GM12878 (cell line): ENCODE measurements at regions not wholly inside any gene's neighbourhood (a gene's known extent, or its start where the extent isn't known, plus 50 kb on each side); places are given as distances from the start of the nearest gene placed in this dataset.

Source experiments
- ATAC-seq: fragments of 200-7000 bp; cut with Tn5 transposase; 3 replicates; pipeline ENCODE4 v1.9.1; 2020; ENCODE audit warnings: mild to moderate bottlenecking, moderate library complexity
- BruUV-seq: library from RNA; stranded (reverse); fragments of 400-500 nt; replicated peaks from 2 replicates; lab custom pipeline; 2021; lab: Mats Ljungman, UMichigan
- CTCF ChIA-PET: fragments of 300-600 bp; sonication (Branson Sonifier 250); formaldehyde crosslinking; extraction: SDS; loops from one replicate; lab custom pipeline; 2021; ENCODE audit warnings: inconsistent platforms; lab: Yijun Ruan, JAX
- POLR2A ChIA-PET: fragments of 350-600 bp; formaldehyde crosslinking; extraction: SDS; loops from one replicate; lab custom pipeline; 2021; ENCODE audit warnings: inconsistent platforms; lab: Charles Lee
- RAD21 ChIA-PET: fragments of 300-600 bp; sonication (Branson Sonifier 250); formaldehyde crosslinking; loops from one replicate; lab custom pipeline; 2023; ENCODE audit warnings: antibody characterized with exemption; ENCODE audit not compliant: unreplicated experiment; lab: Charles Lee
- SMC1A ChIA-PET: fragments of 300-600 bp; sonication (Branson Sonifier 250); formaldehyde crosslinking; loops from one replicate; lab custom pipeline; 2023; ENCODE audit not compliant: unreplicated experiment, uncharacterized antibody; lab: Charles Lee
- DNase-seq: peaks from one replicate; pipeline ENCODE4 v3.0.0-alpha.2; 2011; ENCODE audit warnings: low read depth, low spot score
- FAIRE-seq: peaks from 3 replicates; lab custom pipeline; 2011; peaks lifted over from hg19 to GRCh38; lab: Jason Lieb, UNC
- H2AFZ ChIP-seq: 2 replicates; pipeline ENCODE4 v1.6.0; 2011; ENCODE audit warnings: low read depth, low read length, control low read depth; ENCODE audit not compliant: control insufficient read depth
- H3K27ac ChIP-seq: 2 replicates; pipeline ENCODE4 v1.5.1; 2011; ENCODE audit warnings: control low read depth; ENCODE audit not compliant: control insufficient read depth, insufficient read depth
- H3K27me3 ChIP-seq, 2 experiments: replicated peaks in 1 of 2; 2 replicates each; pipeline versions ENCODE4 v1.6.0 to v1.6.1; 2011; ENCODE audit warnings: low read length in 1 of 2; ENCODE audit not compliant: control insufficient read depth in 2 of 2, insufficient read depth in 2 of 2
- H3K36me3 ChIP-seq, 2 experiments: 2 replicates each; pipeline ENCODE4 v1.5.1; 2011; ENCODE audit warnings: low read length in 1 of 2; ENCODE audit not compliant: control insufficient read depth in 2 of 2, insufficient read depth in 2 of 2
- H3K4me1 ChIP-seq: 2 replicates; pipeline ENCODE4 v1.6.1; 2011; ENCODE audit warnings: mild to moderate bottlenecking, low read length, moderate library complexity, mixed read lengths; ENCODE audit not compliant: control insufficient read depth, insufficient read depth
- H3K4me2 ChIP-seq: 2 replicates; pipeline ENCODE4 v1.6.0; 2011; ENCODE audit warnings: control low read depth; ENCODE audit not compliant: control insufficient read depth, insufficient read depth
- H3K4me3 ChIP-seq: fragments of 200-600 bp; sonication (generic); 2 replicates; pipeline ENCODE4 v1.5.1; 2016
- H3K79me2 ChIP-seq: 2 replicates; pipeline ENCODE4 v1.6.0; 2011; ENCODE audit warnings: low read length; ENCODE audit not compliant: control insufficient read depth, insufficient read depth
- H3K9ac ChIP-seq: 2 replicates; pipeline ENCODE4 v1.8.0; 2011; ENCODE audit warnings: low read length, control low read depth, mixed read lengths; ENCODE audit not compliant: control insufficient read depth, insufficient read depth
- H3K9me3 ChIP-seq: replicated peaks from 3 replicates; pipeline ENCODE4 v1.5.1; 2011; ENCODE audit warnings: mild to moderate bottlenecking, low read length; ENCODE audit not compliant: control insufficient read depth, insufficient read depth
- H4K20me1 ChIP-seq: 2 replicates; pipeline ENCODE4 v1.6.0; 2011; ENCODE audit not compliant: control insufficient read depth, insufficient read depth
- ATF7 ChIP-seq: fragments of 450-650 bp; IDR thresholded peaks from 2 replicates; pipeline ENCODE4 v1.6.1; 2016; ENCODE audit warnings: low read depth, mild to moderate bottlenecking
- CREB1 ChIP-seq: IDR thresholded peaks from 2 replicates; pipeline ENCODE4 v1.6.1; 2012; ENCODE audit warnings: low read depth, mild to moderate bottlenecking, inconsistent platforms
- CREM ChIP-seq: IDR thresholded peaks from 2 replicates; pipeline ENCODE4 v1.6.1; 2014; ENCODE audit warnings: antibody characterized with exemption, low read depth
- EP300 ChIP-seq, 2 experiments: fragments of 150-350 bp in 1 of 2; IDR thresholded peaks; 2 replicates each; pipeline ENCODE4 v1.6.1; 2011 to 2012; ENCODE audit warnings: low read depth in 2 of 2, low read length in 2 of 2, borderline replicate concordance in 1 of 2, improper control_type of control experiment in 1 of 2, inconsistent platforms in 1 of 2; ENCODE audit not compliant: control insufficient read depth in 1 of 2
- ETV6 ChIP-seq, 2 experiments: fragments of 450-650 bp in 1 of 2; IDR thresholded peaks in 1 of 2; conservative IDR thresholded peaks in 1 of 2; 2 replicates each; pipeline ENCODE4 v1.6.1; 2014; ENCODE audit warnings: antibody characterized with exemption in 1 of 2, borderline replicate concordance in 1 of 2, low read depth in 1 of 2, mild to moderate bottlenecking in 1 of 2, moderate library complexity in 1 of 2
- JUNB ChIP-seq: IDR thresholded peaks from 2 replicates; pipeline ENCODE4 v1.6.1; 2016; ENCODE audit warnings: antibody characterized with exemption, mild to moderate bottlenecking
- MYB ChIP-seq: fragments of 150-350 bp; IDR thresholded peaks from 2 replicates; pipeline ENCODE4 v1.6.1; 2014; ENCODE audit warnings: mild to moderate bottlenecking, low read depth, low read length, borderline replicate concordance
- NBN ChIP-seq: fragments of 450-650 bp; IDR thresholded peaks from 2 replicates; pipeline ENCODE4 v1.6.1; 2016
- NFIC ChIP-seq: IDR thresholded peaks from 2 replicates; pipeline ENCODE4 v1.6.1; 2012; ENCODE audit warnings: low read depth, mild to moderate bottlenecking, inconsistent platforms, low read length, moderate library complexity
- POLR2AphosphoS5 ChIP-seq: IDR thresholded peaks from 2 replicates; pipeline ENCODE4 v1.6.1; 2011; ENCODE audit warnings: mild to moderate bottlenecking, low read length, inconsistent platforms
- RB1 ChIP-seq: fragments of 450-650 bp; formaldehyde crosslinking; IDR thresholded peaks from 2 replicates; pipeline ENCODE4 v1.6.1; 2017; ENCODE audit warnings: mild to moderate bottlenecking, borderline replicate concordance
- RUNX3 ChIP-seq: IDR thresholded peaks from 2 replicates; pipeline ENCODE4 v1.6.1; 2012; ENCODE audit warnings: low read length, inconsistent platforms
- TCF7 ChIP-seq: IDR thresholded peaks from 2 replicates; pipeline ENCODE4 v1.6.1; 2014; ENCODE audit warnings: antibody characterized with exemption, borderline replicate concordance
- WGBS: methylation state at CpG from one replicate; pipeline ENCODE4 v1.1.6; 2016; ENCODE audit warnings: low lambda C conversion rate; ENCODE audit not compliant: insufficient replicate concordance, insufficient coverage; ENCODE audit errors: missing lambda C conversion rate; 5-methylcytosine and 5-hydroxymethylcytosine counted together
- in situ Hi-C: fragments of 300-500 bp; cut with MboI; formaldehyde crosslinking; loops from 9 replicates; pipeline ENCODE4 v1.14.3; 2018; ENCODE audit warnings: mixed read lengths
- intact Hi-C: fragments of 100-400 bp; cut with micrococcal nuclease; formaldehyde crosslinking; loops from one replicate; pipeline ENCODE4 v1.14.2; 2022; ENCODE audit not compliant: unreplicated experiment
- TF ChIP-seq, protein P1 (sequence below): fragments of 450-650 bp; IDR thresholded peaks from 2 replicates; pipeline ENCODE4 v1.6.1; 2016; ENCODE audit warnings: mild to moderate bottlenecking

DNA sequence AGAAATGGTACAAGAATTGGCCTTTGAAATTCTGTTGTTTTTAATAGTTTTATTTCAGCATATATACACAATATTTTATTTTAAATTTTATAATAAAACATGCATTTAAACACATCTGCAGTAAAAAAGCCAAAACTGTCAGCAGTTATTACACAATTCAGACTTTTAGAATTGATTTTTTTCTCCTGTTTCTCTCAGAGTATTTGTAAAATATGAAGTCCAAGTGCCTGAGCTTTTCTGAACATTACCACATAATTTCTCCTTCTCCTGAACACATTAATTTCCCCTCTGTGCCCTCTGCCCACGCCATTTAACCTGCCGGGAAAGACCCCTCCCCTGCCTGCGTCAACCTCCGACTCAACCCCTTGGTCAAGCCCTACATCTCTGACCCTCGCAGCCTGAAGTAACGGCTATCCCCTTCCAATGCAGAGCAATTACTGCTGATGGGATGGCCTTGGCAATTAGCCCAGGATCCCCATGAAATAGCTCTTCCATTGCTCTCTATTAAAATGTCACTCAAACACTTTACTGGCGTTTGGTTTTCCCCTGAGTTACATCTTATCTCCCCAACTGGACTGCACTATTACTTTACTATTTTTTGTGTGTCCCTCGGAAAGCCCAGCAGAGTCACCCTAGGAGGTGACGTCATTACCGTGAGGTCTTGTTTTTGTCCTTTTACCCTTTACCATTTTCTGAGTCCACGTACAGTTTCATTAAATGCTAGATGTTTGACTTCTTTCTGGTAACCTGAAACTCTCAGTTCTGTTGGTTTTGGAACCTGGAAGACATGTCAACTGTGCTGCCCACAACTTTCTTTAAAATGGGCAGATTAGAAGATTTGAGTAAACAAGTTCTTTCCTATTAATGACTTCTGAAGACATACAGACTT, 146.7 kb upstream of the TAB2 start:
- Histone ChIP-seq H3K27ac (no peak overlapping the region), H3K4me3 (no peak overlapping the region), H3K9ac (no peak overlapping the region), H3K79me2 (no peaks in the 10 kb centered on the region), H3K4me2 (no peak overlapping the region), H2AFZ (no peak overlapping the region; the same call in 1 of the 2 replicates), H3K4me1 (peaks cover 8% of the 10 kb centered on the region; the same call in 1 of the 2 replicates), H3K27me3 (no peaks in the 10 kb centered on the region), H4K20me1 (no peaks in the 10 kb centered on the region), H3K9me3 (no peaks in the 10 kb centered on the region), H3K36me3 (no peaks in the 10 kb centered on the region)
- ChIA-PET RAD21 (interaction anchor here (1.9 kb wide), 1 partner anchor 89 kb away, joined by 6 read pairs; no protein-coding TSS in a partner anchor), CTCF (interaction anchor here (0.7 to 1.6 kb wide), 8 partner anchors 10 to 261 kb away, joined by 3 to 5 read pairs (median 3); no protein-coding TSS in a partner anchor), SMC1A (interaction anchor here (0.6 to 1.1 kb wide), 8 partner anchors 10 to 269 kb away, joined by 3 to 6 read pairs (median 3); no protein-coding TSS in a partner anchor), POLR2A (no interaction called here)
- no peak for DNase-seq
- WGBS, result 18% methylated on average over 11 of the region's 11 CpGs
- in situ Hi-C loops, result no loop called here
- intact Hi-C loops, result no loop called here
- BruUV-seq, result no TSS peak
- ATAC-seq, result peak; percentile 76
- FAIRE-seq, result no peak
- TF ChIP-seq CREM (peak; percentile 63; the same call in 1 of the 2 replicates), NFIC (0 out of 2 replicates have a peak, but pooled peaks have one; percentile 36), JUNB (peak; percentile 27; the same call in 1 of the 2 replicates), POLR2AphosphoS5 (no peak), NBN (no peak), RB1 (no peak), ETV6 (conservative IDR thresholded peaks at IDR 0.05 in 1 of 2, IDR thresholded peaks at IDR 0.05 in 1 of 2; ENCODE audit: borderline replicate concordance in 1 of 2, low read depth in 1 of 2) (peak in 1 of 2 experiments; percentile 18; a peak in 1 of 4 replicates), EP300 (IDR thresholded peaks at IDR 0.05; ENCODE audit: borderline replicate concordance in 1 of 2, control insufficient read depth in 1 of 2, low read depth in 2 of 2, low read length in 2 of 2) (no peak), TCF7 (peak; percentile 26; the same call in 1 of the 2 replicates), RUNX3 (peak; percentile 11; the same call in 1 of the 2 replicates), CREB1 (peak; percentile 20; the same call in 1 of the 2 replicates), ATF7 (peak; percentile 90), MYB (no peak)
- TF ChIP-seq, protein P1, sequence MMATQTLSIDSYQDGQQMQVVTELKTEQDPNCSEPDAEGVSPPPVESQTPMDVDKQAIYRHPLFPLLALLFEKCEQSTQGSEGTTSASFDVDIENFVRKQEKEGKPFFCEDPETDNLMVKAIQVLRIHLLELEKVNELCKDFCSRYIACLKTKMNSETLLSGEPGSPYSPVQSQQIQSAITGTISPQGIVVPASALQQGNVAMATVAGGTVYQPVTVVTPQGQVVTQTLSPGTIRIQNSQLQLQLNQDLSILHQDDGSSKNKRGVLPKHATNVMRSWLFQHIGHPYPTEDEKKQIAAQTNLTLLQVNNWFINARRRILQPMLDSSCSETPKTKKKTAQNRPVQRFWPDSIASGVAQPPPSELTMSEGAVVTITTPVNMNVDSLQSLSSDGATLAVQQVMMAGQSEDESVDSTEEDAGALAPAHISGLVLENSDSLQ, result 0 out of 2 replicates have a peak, but pooled peaks have one; percentile 39
